ENCODE measurements at regions not wholly inside any gene's neighbourhood (a gene's known extent, or its start where the extent isn't known, plus 50 kb on each side); places are given as distances from the start of the nearest gene placed in this dataset.

DNA sequence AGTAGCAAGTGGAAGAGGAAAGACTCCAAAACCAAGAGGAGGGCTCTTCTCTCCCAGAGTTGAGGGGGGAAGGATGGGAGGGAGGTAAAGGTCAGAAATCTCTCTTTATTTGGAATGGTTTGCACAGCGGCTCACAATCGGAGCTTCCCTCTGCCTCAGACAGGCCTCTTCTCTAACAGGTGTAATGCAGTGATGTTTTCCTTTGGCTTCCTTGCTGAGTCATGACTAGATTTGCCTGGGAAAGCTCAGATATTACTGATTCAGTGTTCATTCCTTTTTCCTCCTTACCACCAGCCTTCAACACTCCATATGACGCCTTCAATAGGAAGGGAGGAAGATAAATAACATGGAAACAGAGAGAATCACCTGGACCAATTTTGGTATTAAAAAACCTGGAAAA, 136.6 kb downstream of the RNF152 start:
- DNase-seq (ENCODE audit: low spot score): no peak

DNA sequence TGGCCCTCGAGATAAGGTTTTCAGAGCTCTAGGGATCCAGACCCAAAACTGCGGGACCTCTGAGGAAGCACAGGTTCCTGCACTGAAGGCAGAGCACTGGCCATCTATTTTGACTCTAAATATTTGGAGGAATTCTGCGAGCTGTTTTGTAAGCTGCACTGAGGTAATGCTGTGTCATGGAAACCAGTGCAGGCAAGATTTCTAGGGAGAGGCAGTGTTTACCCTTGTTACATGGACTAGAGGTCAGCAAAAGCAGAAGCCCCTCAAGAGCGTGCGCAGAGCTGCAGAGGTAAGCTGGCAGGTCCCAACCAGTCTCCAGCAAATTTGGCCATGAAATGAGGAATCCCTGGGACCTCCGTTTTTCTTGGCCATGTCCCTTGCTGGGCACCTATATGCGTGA, 137.3 kb downstream of the RNF152 start:
- no peak for DNase-seq (ENCODE audit: low spot score)

DNA sequence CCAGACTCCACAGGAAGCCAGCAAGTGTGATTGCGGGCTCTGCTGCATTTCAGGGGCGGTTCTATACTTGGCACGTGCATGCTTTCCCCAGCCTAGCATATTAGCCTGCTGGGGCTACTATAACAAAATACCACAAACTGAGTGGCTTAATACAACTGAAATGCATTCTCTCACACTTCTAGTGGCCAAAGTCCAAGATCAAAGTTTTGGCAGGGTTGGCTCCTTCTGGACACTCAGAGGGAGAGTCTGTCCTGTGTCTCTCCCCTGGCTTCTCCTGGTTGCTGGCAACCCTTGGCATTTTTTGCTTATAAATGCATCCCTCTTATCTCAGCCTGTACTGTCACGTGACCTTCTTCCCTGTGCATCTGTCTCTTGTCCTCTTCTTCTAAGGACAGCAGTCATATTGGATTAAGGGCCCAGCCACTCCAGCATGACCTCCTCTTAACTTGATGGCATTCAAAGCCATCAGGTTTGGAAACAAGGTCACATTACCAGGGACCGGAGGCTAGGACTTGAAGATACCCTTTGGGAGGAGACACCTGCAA, 138.7 kb downstream of the RNF152 start:
- DNase-seq (ENCODE audit: low spot score): no peak

DNA sequence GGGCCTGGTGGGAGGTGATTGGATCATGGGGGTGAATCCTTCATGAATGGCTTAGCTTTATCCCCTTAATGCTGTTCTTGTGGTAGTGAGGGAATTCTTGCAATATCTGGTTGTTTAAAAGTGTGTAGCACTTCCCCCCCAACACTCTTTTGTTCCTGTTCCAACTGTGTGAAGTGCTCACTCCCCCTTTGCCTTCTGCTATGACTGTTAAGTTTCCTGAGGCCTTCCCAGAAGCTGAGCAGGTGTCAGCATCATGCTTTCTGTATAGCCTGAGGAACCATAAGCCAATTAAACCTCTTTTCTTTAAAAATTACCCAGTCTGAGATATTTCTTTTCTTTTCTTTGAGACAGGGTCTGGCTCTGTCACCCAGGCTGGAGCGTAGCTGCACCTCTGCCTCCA, 139.4 kb downstream of the RNF152 start:
- no peak for DNase-seq (ENCODE audit: low spot score)

DNA sequence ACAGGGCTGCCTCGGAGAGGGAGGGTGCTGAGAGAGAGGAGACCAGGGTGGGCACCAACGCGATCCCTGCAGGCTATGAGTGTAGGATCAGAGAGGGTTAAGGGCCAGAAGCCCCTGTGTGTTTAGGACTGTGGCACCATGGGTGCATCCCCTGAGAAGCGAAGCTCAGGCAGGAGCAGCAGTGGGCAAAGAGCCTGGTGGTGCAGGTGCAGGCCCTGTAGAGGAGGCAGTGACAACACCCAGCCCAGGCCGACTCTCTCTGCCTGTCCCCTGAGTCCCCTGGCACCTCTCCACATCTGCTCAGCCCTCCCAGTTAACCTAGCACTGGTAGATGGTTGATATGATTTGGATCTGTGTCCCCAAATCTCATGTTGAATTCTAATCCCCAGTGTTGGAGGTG, 139.8 kb downstream of the RNF152 start:
- DNase-seq (ENCODE audit: low spot score): no peak

DNA sequence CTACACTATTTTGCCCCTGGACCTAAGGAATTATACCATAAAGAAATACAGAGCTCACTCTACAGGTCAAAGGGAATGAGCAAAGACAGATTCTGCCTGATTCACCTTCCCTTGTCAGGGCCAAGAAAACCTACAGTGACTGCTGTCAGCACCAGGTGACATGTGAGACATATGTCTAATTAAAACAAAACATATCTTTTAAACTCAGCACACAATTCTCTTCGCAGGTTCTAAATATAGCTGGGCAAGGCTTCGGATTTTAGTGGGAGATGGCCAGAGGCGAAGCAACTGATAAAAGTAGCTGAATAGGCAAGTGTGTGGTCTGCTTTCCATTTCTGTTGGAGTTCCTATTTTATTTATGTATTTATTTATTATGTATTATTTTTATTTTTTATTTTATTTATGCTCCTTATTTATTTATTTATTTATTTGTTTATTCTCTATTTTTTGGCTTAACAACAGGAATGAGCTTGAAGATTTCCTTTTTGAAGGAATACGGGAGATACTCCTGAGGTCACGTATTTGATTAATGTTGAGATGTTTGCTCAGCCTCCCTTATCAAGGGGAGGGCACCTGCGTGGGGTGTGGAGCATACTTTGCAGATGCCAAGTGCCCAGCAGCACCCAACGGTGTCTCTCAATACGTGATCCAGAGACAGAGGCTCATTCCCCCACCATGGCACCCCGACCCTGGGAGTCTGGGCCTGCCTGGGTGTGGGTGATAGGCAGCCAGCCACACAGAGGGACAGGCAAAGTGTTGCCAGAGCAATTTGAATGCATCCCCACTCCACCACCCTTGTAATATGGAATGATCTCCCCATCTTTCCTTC, 141.8 kb downstream of the RNF152 start:
- DNase-seq (ENCODE audit: low spot score): no peak

DNA sequence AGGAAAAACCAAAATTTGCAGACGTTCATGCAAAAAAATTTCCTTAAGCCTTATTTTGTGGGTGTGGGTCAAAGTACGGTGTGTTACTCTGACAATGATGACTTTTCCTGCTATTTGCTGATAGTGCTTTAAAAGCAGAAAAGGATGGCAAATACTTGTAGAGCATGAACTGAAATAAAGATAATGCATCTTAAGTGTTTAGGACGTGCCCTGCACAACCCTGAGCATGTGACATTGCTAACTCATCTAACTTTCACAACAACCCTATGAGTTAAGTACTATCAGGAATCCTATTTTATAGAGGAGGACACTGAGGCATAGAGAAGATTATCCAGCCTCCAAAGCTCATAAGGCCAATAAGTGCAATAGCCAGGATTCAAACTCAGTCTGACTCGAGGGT, 143.3 kb downstream of the RNF152 start:
- no peak for DNase-seq (ENCODE audit: low spot score)

DNA sequence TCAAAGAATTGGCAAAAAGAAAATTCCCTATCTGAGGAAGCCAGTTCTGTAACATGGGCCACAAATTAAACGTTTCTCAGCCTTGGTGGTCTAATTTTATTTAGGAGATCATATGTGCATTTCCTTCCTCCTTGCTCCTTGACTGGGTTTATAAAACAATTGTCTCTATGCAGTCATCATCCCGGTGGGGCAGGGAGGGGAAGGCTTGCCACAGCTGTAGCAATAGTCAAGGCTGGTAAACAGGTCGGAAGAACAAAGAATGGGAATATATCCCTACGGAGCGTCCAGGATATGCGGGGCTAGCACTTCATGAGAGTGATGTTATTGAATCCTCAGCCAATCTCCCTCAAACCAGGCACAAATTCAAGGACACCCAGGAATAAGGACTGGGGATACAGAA, 143.8 kb downstream of the RNF152 start:
- no peak for DNase-seq (ENCODE audit: low spot score)

DNA sequence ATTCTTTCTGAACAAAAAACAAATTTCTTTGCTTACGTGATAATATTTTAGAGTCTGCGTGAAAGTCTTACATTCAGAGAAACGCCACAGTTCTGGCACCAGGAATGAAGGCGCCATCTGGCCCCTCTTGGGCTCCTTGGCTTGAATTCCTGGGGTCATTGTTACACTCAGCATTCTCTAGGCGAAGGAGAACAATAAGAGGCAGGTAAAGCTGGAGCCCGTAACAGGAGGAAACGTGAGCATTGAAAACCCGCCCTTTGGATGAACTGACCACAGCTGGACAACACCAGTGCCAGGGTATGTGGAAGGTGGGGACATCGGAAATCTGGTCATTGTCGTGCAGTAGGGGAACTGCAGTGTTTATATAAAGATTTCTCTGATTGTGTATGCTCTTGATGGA, 144.8 kb downstream of the RNF152 start:
- DNase-seq (ENCODE audit: low spot score): no peak

DNA sequence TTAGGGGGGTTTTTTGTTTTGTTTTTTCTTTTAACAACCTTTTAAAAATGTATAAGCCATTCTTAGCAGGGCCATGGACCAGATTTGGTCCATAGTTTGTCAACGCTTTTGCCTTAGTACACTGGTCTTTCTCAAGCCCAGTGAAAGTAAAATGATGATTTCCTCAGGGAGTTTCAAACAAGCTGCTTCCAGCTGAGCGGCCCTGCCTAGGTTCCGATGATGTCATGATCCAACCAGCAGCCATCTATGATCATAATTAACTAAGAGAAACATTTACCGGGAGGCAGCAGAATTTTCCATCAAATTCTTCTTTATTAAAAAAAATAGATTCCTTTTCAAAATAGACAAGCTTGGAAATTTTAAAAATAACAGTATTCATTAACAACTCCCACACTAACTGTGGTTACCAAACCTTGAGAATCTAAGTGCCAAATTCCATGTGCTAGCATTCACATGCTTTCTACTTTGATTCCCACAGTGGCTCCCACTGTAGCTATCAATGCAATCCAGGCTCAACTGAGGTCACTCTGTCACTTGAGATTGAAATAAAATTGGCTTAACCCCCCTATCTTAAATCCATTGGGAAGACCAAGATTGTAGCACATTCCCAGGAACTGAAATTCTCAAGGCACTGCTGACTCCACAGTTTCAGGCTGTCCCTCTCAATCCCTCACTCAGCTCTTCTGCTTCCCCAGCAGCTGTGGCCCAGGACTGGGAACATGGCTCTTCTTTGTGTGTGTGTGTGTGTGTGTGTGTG, 148.9 kb downstream of the RNF152 start:
- DNase-seq (ENCODE audit: low spot score): no peak

DNA sequence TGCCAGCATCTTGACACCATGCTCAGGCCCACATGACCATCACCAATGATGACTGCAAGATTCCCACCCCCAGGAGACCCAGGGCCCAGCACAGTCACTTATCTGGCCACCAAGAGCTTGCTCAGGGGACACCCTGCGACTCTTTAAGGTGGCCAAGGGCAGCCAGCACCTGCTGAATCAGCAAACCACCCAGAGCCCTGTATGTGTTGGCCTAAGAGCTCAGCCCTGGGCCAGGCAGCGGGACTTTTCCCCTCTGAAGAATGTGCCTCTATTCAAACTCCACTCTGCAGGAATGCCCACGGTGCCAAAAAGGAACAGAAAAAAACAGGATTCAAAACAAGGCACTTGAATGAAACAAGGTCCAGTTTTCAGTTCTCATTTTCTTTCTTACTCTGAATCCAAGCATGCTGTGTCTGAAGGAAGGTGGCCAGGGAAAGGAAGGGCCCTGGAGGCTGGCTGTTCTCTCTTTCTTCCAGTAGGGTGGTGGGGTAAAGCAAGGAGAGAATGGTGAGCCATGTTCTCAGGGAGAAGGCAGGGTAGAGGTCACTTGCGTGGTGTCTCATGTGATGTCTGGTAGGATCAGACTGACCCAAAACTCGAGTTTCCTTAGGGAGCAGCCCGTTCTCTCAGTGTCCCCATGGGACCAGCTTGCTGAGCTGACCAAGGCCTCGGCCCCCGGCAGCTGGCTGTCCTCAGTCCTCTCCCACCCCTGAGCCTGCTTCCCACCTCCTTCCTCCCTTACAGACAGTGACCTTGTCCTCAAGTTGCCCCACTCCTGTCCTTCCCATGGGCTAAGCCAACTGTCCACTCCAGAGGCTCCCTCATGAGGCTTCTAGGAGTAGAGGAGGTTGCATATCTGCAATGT, 150.0 kb downstream of the RNF152 start:
- DNase-seq (ENCODE audit: low spot score): no peak

DNA sequence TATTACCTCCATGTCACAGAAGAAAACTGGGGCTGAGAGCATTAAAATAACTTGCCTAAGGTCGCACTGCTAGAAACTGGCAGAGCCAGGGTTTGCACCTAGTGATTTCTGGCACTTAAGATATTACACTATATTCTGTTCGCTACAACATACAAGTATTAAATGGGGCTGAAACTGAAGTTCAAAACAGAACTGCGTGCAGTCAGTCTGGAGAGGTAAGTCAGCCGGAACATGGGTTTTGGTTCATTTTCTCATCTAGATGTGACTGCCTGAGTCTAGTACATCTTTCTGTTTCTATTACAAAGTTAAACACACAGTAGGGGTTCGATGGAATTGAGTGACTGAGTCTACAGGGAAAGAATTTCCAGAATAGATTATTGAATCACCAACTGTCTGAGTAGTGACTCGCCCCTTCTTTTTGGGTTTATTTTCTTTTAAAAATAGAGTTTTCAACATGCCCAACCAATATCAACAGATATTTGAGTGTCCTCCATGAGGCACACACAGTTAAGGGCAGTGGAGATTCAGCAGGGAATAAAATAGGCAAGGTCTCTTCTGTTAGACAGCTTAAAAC, 150.8 kb downstream of the RNF152 start:
- no peak for DNase-seq (ENCODE audit: low spot score)

DNA sequence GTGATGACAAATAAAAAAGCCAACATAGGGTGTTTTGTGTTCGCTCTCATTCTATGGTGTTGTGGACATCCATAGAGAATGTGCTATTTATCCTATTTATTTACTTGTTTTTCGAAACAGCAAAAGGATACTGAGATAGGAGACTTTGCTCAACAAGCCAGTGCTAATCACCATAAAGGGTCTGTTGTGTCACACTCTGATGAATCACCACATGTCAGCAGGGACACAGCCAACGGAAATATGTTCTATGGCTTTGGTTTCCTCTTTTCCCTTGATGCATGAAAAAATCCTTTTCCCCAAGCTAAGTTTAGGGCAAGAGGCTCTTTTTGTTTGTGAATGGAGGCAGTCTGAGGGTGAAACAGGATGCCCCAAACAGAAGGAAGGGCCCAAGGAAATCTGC, 154.3 kb downstream of the RNF152 start:
- no peak for DNase-seq (ENCODE audit: low spot score)

DNA sequence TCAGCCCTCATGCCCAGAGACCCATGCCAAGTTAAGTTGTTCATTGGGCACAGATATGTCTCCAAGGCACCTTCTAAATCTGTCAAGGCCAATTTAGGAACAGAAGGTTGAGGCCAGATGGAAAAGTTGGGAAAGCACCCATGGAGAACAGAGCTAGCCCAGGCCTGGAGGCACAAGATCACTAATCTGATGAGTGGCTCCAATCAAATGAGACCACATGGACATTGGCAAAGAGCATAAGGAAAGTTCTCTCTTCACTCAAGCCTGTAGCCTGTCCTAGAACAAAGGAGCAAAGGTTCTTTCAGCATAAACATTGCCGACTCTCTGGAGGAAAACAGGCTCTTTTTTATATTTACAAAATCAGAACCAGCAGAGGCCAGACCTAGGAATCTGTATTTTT, 154.8 kb downstream of the RNF152 start:
- no peak for DNase-seq (ENCODE audit: low spot score)

DNA sequence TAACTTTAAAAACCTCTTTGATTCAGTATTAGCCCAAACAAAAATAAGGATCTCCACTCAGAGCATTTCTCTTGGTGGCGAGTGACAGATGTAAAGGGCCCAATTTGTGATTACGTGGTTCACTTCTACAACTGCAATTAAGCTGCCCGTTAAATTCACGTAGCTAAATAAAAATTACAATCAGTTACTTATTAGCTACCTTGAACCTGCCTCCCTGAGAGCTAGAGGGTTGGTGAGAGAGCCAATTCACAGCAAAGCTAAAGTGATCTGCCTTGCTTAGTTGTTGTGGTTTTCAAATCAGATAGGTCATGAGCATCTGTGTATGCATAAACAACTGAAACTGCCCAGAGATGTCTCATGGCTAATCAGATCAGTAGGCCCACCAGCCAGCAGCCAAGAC, 156.7 kb downstream of the RNF152 start:
- no peak for DNase-seq (ENCODE audit: low spot score)

DNA sequence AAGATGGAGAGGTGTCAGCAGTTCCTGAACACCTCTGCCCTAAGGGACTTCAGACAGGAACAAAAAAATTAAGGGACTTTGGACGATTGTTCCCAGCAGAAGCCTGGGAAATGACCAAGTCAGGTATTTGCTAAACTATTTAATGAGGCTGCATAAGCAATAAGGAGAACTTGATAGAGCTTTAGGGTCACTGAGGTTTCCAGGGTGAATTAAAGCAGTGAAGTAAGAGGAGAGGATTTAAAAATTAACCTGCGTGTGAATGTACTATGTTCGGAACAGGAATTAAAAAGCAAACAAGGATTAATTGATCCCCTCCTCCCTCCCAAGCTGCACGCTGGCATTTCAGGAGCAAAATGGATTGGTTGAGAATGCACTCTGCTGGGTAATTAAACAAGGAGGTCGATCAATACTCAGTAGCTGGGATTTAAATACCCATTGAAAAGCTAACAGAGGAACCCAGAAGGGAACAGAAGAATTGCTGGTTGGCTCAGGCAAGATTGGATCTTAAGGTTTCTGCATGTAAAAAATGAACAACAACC, 157.2 kb downstream of the RNF152 start:
- no peak for DNase-seq (ENCODE audit: low spot score)

DNA sequence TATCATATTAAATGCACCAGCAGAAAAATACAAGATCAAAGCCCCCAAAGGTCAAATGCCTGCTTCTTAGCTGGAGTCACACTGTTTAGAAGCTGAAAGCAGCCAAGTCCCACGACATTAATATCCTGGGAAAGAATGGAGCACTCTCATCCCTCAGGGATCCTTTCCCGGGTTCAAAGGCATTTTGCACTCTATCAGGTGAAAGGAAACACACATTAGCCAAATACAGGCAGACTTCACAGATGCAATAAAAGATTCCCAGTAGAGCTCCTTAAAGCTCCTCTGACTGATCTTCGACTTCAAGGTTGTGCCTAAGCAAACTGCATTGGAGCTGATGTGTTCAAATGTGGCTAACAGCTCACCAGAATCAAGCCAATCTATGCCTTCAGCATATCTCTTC, 158.4 kb downstream of the RNF152 start:
- no peak for DNase-seq (ENCODE audit: low spot score)

DNA sequence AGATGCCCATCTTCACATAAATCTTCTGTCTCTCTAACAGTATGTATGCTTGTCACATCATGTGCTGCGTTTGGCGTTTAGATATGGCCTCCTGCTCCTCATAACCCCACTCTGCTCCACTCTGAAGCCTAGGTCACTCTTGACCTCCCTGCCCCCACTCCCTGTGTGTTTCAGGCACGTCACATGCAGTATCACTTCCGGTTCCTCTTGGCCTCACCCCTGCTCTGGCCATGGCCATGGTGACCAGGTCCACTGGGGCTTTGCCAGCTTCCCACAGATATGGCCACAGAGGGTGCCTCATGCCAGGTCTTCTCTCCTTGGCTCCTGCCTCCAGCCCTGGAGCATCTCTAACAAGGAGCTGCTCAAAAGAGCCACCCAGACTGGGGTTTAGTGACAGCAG, 160.0 kb downstream of the RNF152 start:
- no peak for DNase-seq (ENCODE audit: low spot score)

DNA sequence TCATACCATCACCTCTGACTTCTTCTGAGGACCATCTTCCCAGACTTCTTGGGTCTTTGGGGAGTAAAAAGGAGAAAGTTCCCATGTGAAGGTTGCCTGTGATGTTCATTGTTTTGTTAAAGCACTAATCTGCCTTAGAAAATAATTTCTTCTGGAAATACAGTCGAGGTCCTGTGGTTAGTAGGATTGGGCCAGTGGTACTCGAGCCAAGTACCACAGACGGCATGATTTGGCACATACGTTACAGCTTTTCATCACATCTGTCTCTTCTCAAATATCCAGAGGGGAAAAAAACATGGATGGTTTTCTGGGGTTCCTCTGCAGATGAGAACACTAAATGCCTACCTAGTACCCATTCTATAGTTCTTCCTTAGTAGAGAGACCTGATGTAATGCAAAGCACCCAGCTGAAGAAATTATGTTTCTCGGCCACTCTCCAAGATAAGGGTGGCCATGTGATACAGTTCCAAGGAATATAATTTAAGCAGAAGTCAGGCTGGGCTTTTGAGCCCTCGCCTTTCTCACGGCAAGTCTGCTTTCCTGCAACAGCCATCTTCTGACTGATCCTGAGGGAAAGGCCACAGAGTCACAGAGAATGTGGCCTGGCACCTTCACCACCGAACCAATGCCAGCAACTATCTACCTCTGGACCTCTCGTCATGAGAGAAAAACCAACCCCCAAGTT, 161.0 kb downstream of the RNF152 start:
- no peak for DNase-seq (ENCODE audit: low spot score)

DNA sequence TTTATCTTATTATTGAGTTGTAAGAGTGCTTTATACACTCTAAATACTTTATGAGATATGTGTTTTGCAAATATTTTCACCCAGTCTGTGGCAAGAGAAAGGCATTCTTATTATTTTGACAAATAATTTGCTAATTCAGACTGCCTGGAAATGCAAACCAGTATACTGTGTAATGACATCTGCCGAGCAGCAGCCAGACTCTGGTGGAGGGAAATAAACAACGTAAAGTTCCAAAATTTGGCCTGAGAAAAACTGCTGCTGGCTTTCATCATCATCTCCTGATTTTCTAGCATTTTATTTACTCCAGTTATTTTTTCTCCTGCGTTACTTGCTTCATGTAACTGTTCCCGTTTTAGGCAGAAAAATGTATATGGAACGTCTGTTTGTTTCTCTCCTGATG, 161.6 kb downstream of the RNF152 start:
- no peak for DNase-seq (ENCODE audit: low spot score)

DNA sequence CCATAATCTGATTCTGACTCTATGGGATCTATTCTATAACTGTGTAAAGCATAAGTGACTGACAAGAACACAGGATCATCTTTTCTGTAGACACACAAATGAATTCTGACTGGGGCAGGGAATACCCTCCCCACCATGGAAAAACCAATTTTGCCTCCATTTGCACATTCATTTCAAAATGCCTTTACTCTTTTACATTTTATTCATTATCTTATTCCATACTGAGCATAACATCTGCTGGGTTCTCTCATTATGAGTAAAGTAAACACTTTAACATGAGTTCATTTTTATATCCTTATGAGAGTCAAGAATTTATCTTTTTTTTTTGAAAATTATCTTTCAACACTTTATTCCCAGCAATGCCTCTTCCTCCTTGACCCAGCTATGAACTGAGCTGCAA, 163.5 kb downstream of the RNF152 start:
- DNase-seq (ENCODE audit: low spot score): no peak

All from LoVo (cell line).